ENCODE measurements at regions not wholly inside any gene's neighbourhood (a gene's known extent, or its start where the extent isn't known, plus 50 kb on each side); places are given as distances from the start of the nearest gene placed in this dataset.

GRCh38 chr5:164098531-164098930, 593.1 kb downstream of the MAT2B start:
- BruUV-seq (replicated peaks) = no TSS peak
- FAIRE-seq = no peak
- dilution Hi-C loops (cut with MboI; ENCODE audit: extremely low pct_ligation_motif_present, low sequenced_read_pairs) = no loop called here

More at GRCh38 chr5:164098531-164098930, 593.1 kb downstream of the MAT2B start:
- H3K4me3 ChIP-seq (replicated peaks in 1 of 3; ENCODE audit: insufficient read depth in 1 of 3, low read depth in 1 of 3, low read length in 3 of 3) = no peak overlapping the region
- TF ChIP-seq POLR2AphosphoS5 (IDR thresholded peaks at IDR 0.05; ENCODE audit: insufficient read depth, low read depth, low read length) (no peak), CTCF (IDR thresholded peaks at IDR 0.05; ENCODE audit: extremely low read depth in 1 of 2, insufficient read depth in 1 of 2, low read depth in 1 of 2, low read length in 2 of 2) (no peak), GATA2 (IDR thresholded peaks at IDR 0.05; ENCODE audit: insufficient read depth, insufficient read length, low read depth, low read length) (no peak), EZH2 (IDR thresholded peaks at IDR 0.05; ENCODE audit: borderline replicate concordance, low read depth, low read length, severe bottlenecking) (no peak), JUN (IDR thresholded peaks at IDR 0.05; ENCODE audit: borderline replicate concordance, insufficient read depth, insufficient read length, low read depth) (no peak), POLR2A (IDR thresholded peaks at IDR 0.05; ENCODE audit: low read depth, low read length) (no peak), MYC (IDR thresholded peaks at IDR 0.05; ENCODE audit: low read depth, low read length) (no peak), FOS (IDR thresholded peaks at IDR 0.05; ENCODE audit: borderline replicate concordance, insufficient read depth, low read length) (no peak)
- TF ChIP-seq, protein P1, sequence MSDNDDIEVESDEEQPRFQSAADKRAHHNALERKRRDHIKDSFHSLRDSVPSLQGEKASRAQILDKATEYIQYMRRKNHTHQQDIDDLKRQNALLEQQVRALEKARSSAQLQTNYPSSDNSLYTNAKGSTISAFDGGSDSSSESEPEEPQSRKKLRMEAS (IDR thresholded peaks at IDR 0.05; ENCODE audit: insufficient read depth, insufficient read length) = no peak
- no peaks in the 10 kb centered on the region for H4K20me1 ChIP-seq (replicated peaks; ENCODE audit: control insufficient read depth, extremely low read depth, insufficient read depth, low read length)
- no peaks in the 10 kb centered on the region for H3K27me3 ChIP-seq (ENCODE audit: control insufficient read depth in 2 of 2, insufficient read depth in 2 of 2, low read length in 2 of 2)
- ChIA-PET POLR2A (no interaction called here), CTCF (interaction anchor here (1.4 to 1.8 kb wide), 2 partner anchors 23 to 86 kb away, joined by 3 to 6 read pairs; no protein-coding TSS in a partner anchor)
- no peak for DNase-seq (ENCODE audit: low read depth, low spot score)
- H3K9ac ChIP-seq (replicated peaks; ENCODE audit: extremely low read depth, insufficient read depth, low read length) = no peak overlapping the region
- H3K79me2 ChIP-seq (ENCODE audit: control insufficient read depth, insufficient read depth, low read length) = no peaks in the 10 kb centered on the region
- H3K27ac ChIP-seq (ENCODE audit: insufficient read depth, low read depth, low read length) = no peak overlapping the region
- H3K9me1 ChIP-seq (replicated peaks; ENCODE audit: control insufficient read depth, extremely low read depth, insufficient read depth, low read length) = no peaks in the 10 kb centered on the region
- no peak overlapping the region for H3K4me2 ChIP-seq (ENCODE audit: insufficient read depth, low read length)
- intact Hi-C loops (cut with micrococcal nuclease) = loop anchor here (5.0 kb wide), 1 partner anchor 531 kb away; no protein-coding TSS in a partner anchor
- peaks cover 5% of the 10 kb centered on the region for H3K4me1 ChIP-seq (ENCODE audit: control insufficient read depth, extremely low read depth, insufficient read depth, low read length)
- no peaks in the 10 kb centered on the region for H3K36me3 ChIP-seq (ENCODE audit: control insufficient read depth in 2 of 2, extremely low read depth in 1 of 2, insufficient read depth in 2 of 2, low read length in 2 of 2)
- H3K9me3 ChIP-seq (replicated peaks; ENCODE audit: control insufficient read depth, insufficient read depth, low read length) = no peaks in the 10 kb centered on the region
- H2AFZ ChIP-seq (ENCODE audit: low read depth, low read length) = no peak overlapping the region

Data from endothelial cell of umbilical vein (primary cell).